Astrocyte of the spinal cord (primary cell): ENCODE measurements at regions not wholly inside any gene's neighbourhood (a gene's known extent, or its start where the extent isn't known, plus 50 kb on each side); places are given as distances from the start of the nearest gene placed in this dataset.
"Not testable (repeated sequence)": the region's sequence is repeated elsewhere in the genome, so short reads cannot be mapped to it uniquely, and the experiment has no call there.

Source experiments
- DNase-seq: peaks from one replicate; pipeline ENCODE4 v3.0.0; 2011; ENCODE audit warnings: low read depth, low spot score
- H3K4me3 ChIP-seq: 2 replicates; pipeline ENCODE4 v1.5.1; 2011; ENCODE audit warnings: low read depth, mild to moderate bottlenecking, low read length, moderate library complexity
- CTCF ChIP-seq: IDR thresholded peaks from 2 replicates; pipeline ENCODE4 v1.5.1; 2012; ENCODE audit warnings: low read depth, mild to moderate bottlenecking, low read length, inconsistent platforms
- in situ Hi-C: cut with HindIII; loops from 2 replicates; pipeline ENCODE4 v1.10.0; 2017; ENCODE audit warnings: low sequenced_read_pairs

DNA sequence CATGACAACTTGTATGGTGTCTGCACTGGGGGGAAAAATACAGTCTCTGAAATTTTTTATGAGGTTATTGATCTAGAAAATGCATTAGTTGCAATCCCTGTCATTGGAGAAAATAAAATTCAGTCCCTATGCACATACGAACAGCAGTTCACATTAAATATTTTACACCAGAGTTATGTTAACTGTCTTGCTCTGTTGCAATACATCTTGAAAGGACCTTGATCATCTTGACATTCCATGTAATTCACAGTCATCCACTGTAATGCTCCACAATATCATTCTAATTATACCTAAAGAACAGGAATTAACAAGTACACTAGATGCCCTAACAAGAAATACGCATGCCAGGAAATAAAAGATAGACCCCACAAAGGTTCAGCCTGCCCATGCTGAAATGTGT, 934.6 kb upstream of the PCDH10 start:
- in situ Hi-C loops: no loop called here
- no peak for DNase-seq
- no peak overlapping the region for H3K4me3 ChIP-seq
- no peak for TF ChIP-seq CTCF

- in situ Hi-C loops: no loop called here
- peak; percentile 6 for DNase-seq
- no peak for TF ChIP-seq CTCF
- H3K4me3 ChIP-seq: no peak overlapping the region
These were observed 930.7 kb upstream of the PCDH10 start for GRCh38 chr4:132218406-132218805.

- in situ Hi-C loops: no loop called here
- peak; percentile 1 for TF ChIP-seq CTCF
- H3K4me3 ChIP-seq: peak overlapping the region; percentile 13
- peak; percentile 13 for DNase-seq
These were observed 921.8 kb upstream of the PCDH10 start for GRCh38 chr4:132227151-132227856.

DNA sequence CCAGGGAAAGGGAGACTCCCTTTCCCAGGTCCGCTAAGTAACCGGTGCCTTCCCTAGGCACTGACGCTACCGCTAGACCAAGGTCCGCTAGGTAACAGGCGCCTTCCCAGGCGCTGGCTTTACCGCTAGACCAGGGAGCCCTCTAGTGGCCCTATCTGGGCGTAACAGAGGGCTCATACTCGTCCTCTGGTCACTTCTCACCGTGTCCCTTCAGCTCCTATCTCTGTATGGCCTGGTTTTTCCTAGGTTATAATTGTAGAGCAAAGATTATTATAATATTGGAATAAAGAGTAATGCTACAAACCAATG, 921.3 kb upstream of the PCDH10 start:
- peak; percentile 18 for DNase-seq
- peak overlapping the region; percentile 13 for H3K4me3 ChIP-seq
- in situ Hi-C loops: not testable (repeated sequence)
- peak; percentile 55 for TF ChIP-seq CTCF

- no peak overlapping the region for H3K4me3 ChIP-seq
- DNase-seq: no peak
- in situ Hi-C loops: no loop called here
- no peak for TF ChIP-seq CTCF
These were observed 920.4 kb upstream of the PCDH10 start for GRCh38 chr4:132228676-132229075.

DNA sequence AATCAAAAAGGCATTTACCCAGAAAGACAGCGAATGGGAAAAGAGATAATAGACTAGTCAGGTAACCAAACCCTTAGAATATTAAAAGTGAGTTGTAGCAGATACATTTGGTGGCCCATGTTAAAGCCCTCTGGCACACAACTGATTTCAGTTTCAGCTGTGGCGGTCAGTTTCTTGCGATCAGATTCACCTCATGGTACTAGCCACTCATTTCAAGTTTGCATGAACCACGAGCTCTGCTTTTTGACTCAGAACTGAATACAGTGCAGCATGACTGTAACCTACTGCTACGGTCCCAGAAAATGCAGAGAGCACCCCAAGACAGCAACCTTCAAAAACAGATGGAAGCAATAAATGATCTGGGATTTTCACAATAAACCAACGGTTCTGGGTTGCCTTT, 919.1 kb upstream of the PCDH10 start:
- in situ Hi-C loops: no loop called here
- H3K4me3 ChIP-seq: no peak overlapping the region
- DNase-seq: no peak
- no peak for TF ChIP-seq CTCF
